ENCODE measurements at regions not wholly inside any gene's neighbourhood (a gene's known extent, or its start where the extent isn't known, plus 50 kb on each side); places are given as distances from the start of the nearest gene placed in this dataset.
"Not testable (repeated sequence)": the region's sequence is repeated elsewhere in the genome, so short reads cannot be mapped to it uniquely, and the experiment has no call there.

DNA sequence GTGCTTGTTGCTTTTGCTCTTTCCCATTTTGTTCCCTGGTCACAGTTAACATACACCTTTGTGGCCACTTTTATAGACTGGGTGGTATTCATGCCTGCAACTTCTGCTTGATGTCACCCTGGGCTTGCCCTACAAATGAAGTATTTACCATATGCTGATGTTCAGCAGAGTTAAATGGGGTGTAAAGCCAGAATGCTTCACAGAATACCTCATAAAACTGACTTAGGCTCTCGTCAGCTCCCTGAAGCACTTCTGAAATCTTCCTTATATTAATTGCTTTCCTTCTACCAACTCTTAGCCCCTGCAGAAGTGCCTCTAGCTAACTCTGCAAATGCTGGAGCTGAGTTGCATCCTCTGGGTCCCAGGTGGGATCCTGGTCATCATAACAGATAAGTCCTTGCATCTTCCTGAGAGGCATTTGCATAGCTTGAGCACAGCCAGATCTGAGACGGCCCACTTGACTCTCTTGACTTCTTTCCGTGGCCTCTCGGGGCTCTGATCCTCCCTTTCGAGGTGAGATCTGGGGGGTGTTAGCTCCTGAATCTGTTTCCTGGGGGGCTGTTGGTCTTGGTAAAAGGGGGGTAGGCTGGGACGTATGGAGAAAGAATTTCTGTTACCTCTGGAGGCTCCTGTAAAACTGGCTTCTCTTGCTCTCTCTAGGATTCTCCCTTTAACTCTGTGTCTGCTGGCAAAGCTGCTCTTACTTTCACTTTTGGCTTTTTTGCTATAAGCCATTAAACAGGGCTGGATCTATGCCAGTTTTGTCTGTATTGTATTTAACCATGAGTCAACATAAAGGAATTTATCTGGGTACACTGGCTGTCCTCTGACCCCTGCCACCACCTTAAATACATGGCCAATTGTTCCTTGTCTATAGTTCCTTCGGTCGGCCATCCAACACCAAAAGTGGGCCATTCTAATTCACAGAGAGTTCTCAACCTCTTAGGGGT lies 223.0 kb upstream of the SYNCRIP start:
- Histone ChIP-seq H3K27ac (ENCODE audit: low read length) (no peak overlapping the region), H3K27me3 (ENCODE audit: control insufficient read depth, insufficient read depth, low read length) (no peaks in the 10 kb centered on the region), H3K4me3 (ENCODE audit: low read length) (peak overlapping the region; percentile 40), H3K9me3 (replicated peaks; ENCODE audit: control insufficient read depth, low read depth, low read length) (no peaks in the 10 kb centered on the region), H3K4me1 (ENCODE audit: control insufficient read depth, insufficient read depth, low read length) (peaks cover 16% of the 10 kb centered on the region), H3K36me3 (ENCODE audit: control insufficient read depth, insufficient read depth, low read length) (no peaks in the 10 kb centered on the region)
- WGBS (ENCODE audit: insufficient coverage): 8% methylated on average over 4 of the region's 8 CpGs
- DNase-seq: peak; percentile 55

DNA sequence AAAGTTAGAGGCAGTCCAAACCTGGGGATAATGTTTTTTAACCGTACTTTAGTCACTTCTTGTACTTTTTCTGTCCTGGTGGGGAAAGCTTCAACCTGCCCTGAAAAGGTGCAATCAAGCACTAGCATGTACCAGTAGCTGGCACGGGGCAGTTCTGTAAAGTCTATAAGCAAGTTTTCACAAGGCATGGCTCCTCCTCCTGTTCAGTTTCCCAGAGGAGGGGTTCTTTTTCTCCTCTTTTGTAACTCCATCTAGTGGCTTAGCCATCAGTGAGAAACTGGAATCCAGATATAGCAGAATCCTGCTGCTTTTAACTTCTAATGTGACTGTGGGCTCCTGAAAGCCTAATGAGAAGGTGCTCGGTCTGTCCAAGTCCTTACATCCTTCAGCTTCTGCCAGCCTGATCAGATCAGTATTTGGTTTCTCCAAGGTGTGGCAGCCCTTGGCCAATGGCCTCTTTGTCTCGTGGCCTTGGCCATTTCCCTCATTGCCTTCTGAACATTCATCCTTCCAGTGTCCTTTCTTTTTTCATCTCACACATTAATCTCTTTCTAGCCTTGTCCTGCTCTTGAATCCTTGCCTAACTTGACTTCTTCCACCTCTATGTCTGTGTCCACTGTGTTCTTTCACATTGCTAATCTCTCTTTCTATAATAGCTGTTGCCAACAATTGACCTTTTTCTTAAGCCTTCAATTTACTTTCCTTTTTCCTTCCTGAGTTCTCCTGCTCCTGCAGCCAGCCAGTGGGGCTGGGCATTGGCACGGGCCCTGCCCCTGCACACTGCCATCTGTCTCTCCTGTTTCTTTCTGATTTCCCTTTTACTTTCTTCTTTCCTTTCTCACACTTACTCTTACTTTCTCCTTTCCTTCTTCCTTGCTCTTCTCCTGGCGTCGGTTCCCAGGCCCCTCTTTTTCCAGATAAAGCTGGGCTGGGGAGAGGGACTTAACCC lies 222.0 kb upstream of the SYNCRIP start:
- Histone ChIP-seq H3K36me3 (ENCODE audit: control insufficient read depth, insufficient read depth, low read length) (no peaks in the 10 kb centered on the region), H3K27me3 (ENCODE audit: control insufficient read depth, insufficient read depth, low read length) (no peaks in the 10 kb centered on the region), H3K27ac (ENCODE audit: low read length) (no peak overlapping the region), H3K9me3 (replicated peaks; ENCODE audit: control insufficient read depth, low read depth, low read length) (no peaks in the 10 kb centered on the region), H3K4me1 (ENCODE audit: control insufficient read depth, insufficient read depth, low read length) (peaks cover 16% of the 10 kb centered on the region), H3K4me3 (ENCODE audit: low read length) (no peak overlapping the region)
- WGBS (ENCODE audit: insufficient coverage): 46% methylated on average over 4 of the region's 7 CpGs
- peak; percentile 41 for DNase-seq

DNA sequence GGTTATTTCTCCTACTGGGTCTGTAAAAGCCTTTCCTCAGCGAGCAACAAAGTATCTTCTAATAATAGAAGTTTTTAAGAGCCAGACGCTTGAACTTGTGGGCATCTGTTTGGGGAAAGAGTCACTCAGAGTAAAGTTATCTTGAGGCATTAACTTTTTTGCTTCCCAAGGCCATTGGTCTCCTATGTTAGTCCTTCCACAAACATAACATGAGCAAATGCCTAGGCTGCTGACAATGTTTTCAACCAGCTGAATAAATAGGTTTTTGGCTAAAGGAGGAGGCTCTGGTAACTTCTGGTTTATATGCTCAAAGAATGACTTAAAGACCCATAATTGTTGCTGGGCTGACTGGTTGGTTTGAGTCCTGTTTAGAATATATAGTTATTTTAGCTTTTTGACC lies 213.5 kb upstream of the SYNCRIP start:
- Histone ChIP-seq H3K27me3 (ENCODE audit: control insufficient read depth, insufficient read depth, low read length) (no peaks in the 10 kb centered on the region), H3K4me3 (ENCODE audit: low read length) (no peak overlapping the region), H3K27ac (ENCODE audit: low read length) (no peak overlapping the region)

DNA sequence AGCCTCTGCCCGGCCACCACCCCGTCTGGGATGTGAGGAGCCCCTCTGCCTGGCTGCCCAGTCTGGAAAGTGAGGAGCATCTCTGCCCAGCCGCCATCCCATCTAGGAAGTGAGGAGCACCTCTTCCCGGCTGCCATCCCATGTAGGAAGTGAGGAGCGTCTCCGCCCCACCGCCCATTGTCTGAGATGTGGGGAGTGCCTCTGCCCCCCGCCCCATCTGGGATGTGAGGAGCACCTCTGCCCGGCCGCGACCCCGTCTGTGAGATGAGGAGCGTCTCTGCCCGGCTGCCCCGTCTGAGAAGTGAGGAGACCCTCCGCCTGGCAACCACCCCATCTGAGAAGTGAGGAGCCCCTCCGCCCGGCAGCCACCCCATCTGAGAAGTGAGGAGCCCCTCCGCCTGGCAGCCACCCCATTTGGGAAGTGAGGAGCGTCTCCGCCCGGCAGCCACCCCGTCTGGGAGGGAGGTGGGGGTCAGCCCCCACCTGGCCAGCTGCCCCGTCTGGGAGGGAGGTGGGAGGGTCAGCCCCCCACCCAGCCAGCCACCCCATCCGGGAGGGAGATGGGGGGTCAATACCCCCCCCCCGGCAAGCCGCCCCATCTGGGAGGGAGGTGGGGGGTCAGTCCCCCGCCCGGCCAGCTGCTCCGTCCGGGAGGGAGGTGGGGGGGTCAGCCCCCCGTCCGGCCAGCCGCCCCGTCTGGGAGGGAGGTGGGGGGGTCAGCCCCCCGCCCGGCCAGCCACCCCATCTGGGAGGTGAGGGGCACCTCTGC lies 195.8 kb upstream of the SYNCRIP start:
- H3K9me3 ChIP-seq (replicated peaks; ENCODE audit: control insufficient read depth, low read depth, low read length): peaks cover 29% of the 10 kb centered on the region
- not testable (repeated sequence) for H3K27me3 ChIP-seq (ENCODE audit: control insufficient read depth, insufficient read depth, low read length); H3K4me1 ChIP-seq (ENCODE audit: control insufficient read depth, insufficient read depth, low read length); DNase-seq; H3K36me3 ChIP-seq (ENCODE audit: control insufficient read depth, insufficient read depth, low read length); H3K4me3 ChIP-seq (ENCODE audit: low read length); H3K27ac ChIP-seq (ENCODE audit: low read length)
- 100% methylated on average over 5 of the region's 37 CpGs for WGBS (ENCODE audit: insufficient coverage)

More for the DNA sequence above, 213.5 kb upstream of the SYNCRIP start:
- Histone ChIP-seq H3K9me3 (replicated peaks; ENCODE audit: control insufficient read depth, low read depth, low read length) (peaks cover 4% of the 10 kb centered on the region), H3K4me1 (ENCODE audit: control insufficient read depth, insufficient read depth, low read length) (no peaks in the 10 kb centered on the region), H3K36me3 (ENCODE audit: control insufficient read depth, insufficient read depth, low read length) (no peaks in the 10 kb centered on the region)
- no CpG with 5 or more reads among the region's 2 CpGs for WGBS (ENCODE audit: insufficient coverage)
- no peak for DNase-seq

DNA sequence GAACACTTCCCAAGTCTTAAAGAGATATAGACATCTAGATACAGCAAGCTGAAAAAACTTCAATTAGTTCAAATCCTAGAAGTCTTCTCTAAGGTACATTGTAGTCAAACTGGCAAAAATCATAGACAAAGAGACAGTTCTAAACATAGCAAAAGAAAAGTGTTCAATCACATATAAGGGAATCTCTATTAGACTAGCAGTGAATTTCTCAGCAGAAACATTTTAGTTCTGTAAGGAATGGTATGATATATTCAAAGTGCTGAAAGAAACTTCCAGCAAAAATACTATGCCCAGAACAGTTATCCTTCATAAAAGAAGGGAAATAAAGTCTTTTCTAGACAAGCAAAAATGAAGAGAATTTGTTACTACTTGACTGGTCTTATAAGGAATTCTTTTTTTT lies 186.3 kb upstream of the SYNCRIP start:
- Histone ChIP-seq H3K9me3 (replicated peaks; ENCODE audit: control insufficient read depth, low read depth, low read length) (peaks cover 33% of the 10 kb centered on the region), H3K4me1 (ENCODE audit: control insufficient read depth, insufficient read depth, low read length) (no peaks in the 10 kb centered on the region)
- DNase-seq: no peak

DNA sequence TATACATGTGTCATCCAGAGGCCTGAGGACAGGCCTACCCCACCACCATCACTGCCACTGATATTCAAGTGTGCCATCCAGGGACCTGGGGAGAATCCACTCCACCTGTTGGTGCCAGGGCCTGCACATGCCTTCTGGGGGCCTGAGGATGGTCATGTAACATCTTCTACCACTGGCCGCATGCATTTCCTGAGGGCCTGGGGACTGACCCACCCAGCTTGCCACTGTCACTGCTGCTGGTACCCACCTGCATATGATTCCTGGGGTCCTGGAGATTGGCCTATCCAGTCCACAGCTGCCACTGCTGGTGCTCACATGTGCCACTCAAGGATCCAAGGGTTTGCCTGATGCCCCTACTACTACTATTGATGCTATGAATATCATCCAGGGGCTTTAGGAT lies 184.3 kb upstream of the SYNCRIP start:
- Histone ChIP-seq H3K27me3 (ENCODE audit: control insufficient read depth, insufficient read depth, low read length) (no peaks in the 10 kb centered on the region), H3K9me3 (replicated peaks; ENCODE audit: control insufficient read depth, low read depth, low read length) (peaks cover 39% of the 10 kb centered on the region), H3K4me1 (ENCODE audit: control insufficient read depth, insufficient read depth, low read length) (no peaks in the 10 kb centered on the region), H3K36me3 (ENCODE audit: control insufficient read depth, insufficient read depth, low read length) (no peaks in the 10 kb centered on the region), H3K27ac (ENCODE audit: low read length) (no peak overlapping the region), H3K4me3 (ENCODE audit: low read length) (no peak overlapping the region)
- WGBS (ENCODE audit: insufficient coverage): 100% methylated on average over 1 of the region's 1 CpG
- DNase-seq: no peak

More for the DNA sequence above, 186.3 kb upstream of the SYNCRIP start:
- Histone ChIP-seq H3K27me3 (ENCODE audit: control insufficient read depth, insufficient read depth, low read length) (no peaks in the 10 kb centered on the region), H3K4me3 (ENCODE audit: low read length) (no peak overlapping the region), H3K36me3 (ENCODE audit: control insufficient read depth, insufficient read depth, low read length) (no peaks in the 10 kb centered on the region), H3K27ac (ENCODE audit: low read length) (no peak overlapping the region)

DNA sequence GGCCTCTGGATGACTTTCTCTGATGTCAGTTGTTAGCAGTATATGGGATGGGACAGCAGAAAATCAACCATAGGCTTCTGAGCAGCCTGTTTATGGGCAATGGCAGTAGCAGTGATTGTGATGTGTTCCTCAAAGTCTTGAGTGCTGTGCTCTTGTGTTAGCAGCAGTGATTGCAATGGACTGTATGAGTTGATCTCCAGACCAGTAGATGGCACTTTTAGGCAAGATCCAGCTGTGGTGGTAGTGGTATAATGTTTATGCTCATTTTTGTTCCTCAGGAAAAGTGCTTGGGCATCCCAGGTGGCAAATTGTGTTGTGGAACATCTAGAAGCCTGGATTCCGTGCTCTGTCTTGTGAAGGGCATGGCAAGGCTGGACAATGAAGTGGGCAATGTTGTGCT lies 181.6 kb upstream of the SYNCRIP start:
- peaks cover 41% of the 10 kb centered on the region for H3K9me3 ChIP-seq (replicated peaks; ENCODE audit: control insufficient read depth, low read depth, low read length)
- no peaks in the 10 kb centered on the region for H3K4me1 ChIP-seq (ENCODE audit: control insufficient read depth, insufficient read depth, low read length)
- no peak overlapping the region for H3K27ac ChIP-seq (ENCODE audit: low read length)
- H3K4me3 ChIP-seq (ENCODE audit: low read length): no peak overlapping the region
- H3K27me3 ChIP-seq (ENCODE audit: control insufficient read depth, insufficient read depth, low read length): no peaks in the 10 kb centered on the region
- no peaks in the 10 kb centered on the region for H3K36me3 ChIP-seq (ENCODE audit: control insufficient read depth, insufficient read depth, low read length)
- WGBS (ENCODE audit: insufficient coverage): 50% methylated on average over 1 of the region's 1 CpG
- DNase-seq: no peak

DNA sequence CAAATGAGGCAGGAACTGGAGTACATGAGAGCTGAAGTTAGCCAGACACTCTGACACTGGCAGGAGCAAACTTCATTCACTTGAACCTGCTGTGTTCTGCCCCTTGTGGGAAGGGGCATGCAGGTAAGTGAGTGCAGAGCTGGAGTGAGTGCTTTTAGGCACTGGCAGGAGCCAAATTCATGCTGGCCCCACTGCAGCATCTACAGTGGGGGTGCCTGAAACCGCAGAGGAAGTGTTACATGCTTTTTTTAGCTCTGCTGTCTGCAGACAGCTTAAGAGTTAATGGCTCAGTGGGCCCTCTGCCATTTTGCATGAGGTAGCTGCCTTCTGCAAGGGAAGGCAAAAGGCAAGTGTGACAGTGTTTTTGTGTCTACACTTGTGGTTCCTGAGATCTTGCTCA lies 167.9 kb upstream of the SYNCRIP start:
- Histone ChIP-seq H3K4me3 (ENCODE audit: low read length) (no peak overlapping the region), H3K36me3 (ENCODE audit: control insufficient read depth, insufficient read depth, low read length) (no peaks in the 10 kb centered on the region), H3K27ac (ENCODE audit: low read length) (no peak overlapping the region), H3K27me3 (ENCODE audit: control insufficient read depth, insufficient read depth, low read length) (no peaks in the 10 kb centered on the region), H3K9me3 (replicated peaks; ENCODE audit: control insufficient read depth, low read depth, low read length) (peaks cover 36% of the 10 kb centered on the region), H3K4me1 (ENCODE audit: control insufficient read depth, insufficient read depth, low read length) (no peaks in the 10 kb centered on the region)
- 64% methylated on average over 1 of the region's 1 CpG for WGBS (ENCODE audit: insufficient coverage)
- DNase-seq: no peak

DNA sequence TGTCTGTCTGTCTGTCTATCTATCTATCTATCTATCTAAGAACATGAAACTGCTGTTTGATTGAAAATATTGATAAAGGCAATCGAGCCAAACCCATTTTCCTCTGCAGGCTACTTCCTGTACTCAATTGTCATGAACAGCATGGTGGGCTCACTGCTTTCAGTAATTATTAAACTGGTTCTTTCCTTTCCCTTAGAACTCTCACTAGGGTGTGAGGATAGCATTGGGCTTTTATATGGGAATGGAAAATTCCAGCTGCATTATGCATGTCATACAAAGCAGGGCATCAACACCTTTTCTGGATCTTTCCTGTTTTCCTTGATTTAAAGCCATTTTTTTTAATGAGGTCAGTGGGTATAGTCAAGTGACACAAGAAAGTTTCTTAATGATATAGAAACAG lies 161.0 kb upstream of the SYNCRIP start:
- H3K27ac ChIP-seq (ENCODE audit: low read length): no peak overlapping the region
- no CpG with 5 or more reads among the region's 1 CpG for WGBS (ENCODE audit: insufficient coverage)
- no peak overlapping the region for H3K4me3 ChIP-seq (ENCODE audit: low read length)

More for the DNA sequence above, 161.0 kb upstream of the SYNCRIP start:
- Histone ChIP-seq H3K27me3 (ENCODE audit: control insufficient read depth, insufficient read depth, low read length) (no peaks in the 10 kb centered on the region), H3K36me3 (ENCODE audit: control insufficient read depth, insufficient read depth, low read length) (no peaks in the 10 kb centered on the region), H3K4me1 (ENCODE audit: control insufficient read depth, insufficient read depth, low read length) (no peaks in the 10 kb centered on the region), H3K9me3 (replicated peaks; ENCODE audit: control insufficient read depth, low read depth, low read length) (peaks cover 12% of the 10 kb centered on the region)
- DNase-seq: no peak
